ENCODE measurements at regions not wholly inside any gene's neighbourhood (a gene's known extent, or its start where the extent isn't known, plus 50 kb on each side); places are given as distances from the start of the nearest gene placed in this dataset.
"Not testable (repeated sequence)": the region's sequence is repeated elsewhere in the genome, so short reads cannot be mapped to it uniquely, and the experiment has no call there.

- no peaks in the 10 kb centered on the region for H3K27me3 ChIP-seq (ENCODE audit: insufficient read depth, low read depth)
- ChIA-PET POLR2A (ENCODE audit: unreplicated experiment) (no interaction called here), CTCF (no interaction called here)
- H3K79me2 ChIP-seq (ENCODE audit: low read depth) = no peaks in the 10 kb centered on the region
- H3K9me3 ChIP-seq (ENCODE audit: insufficient read depth, low read depth) = no peaks in the 10 kb centered on the region
- no peak overlapping the region for H3K4me2 ChIP-seq
- DNase-seq = no peak
- no peaks in the 10 kb centered on the region for H3K9me2 ChIP-seq (ENCODE audit: insufficient read depth)
- no peaks in the 10 kb centered on the region for H3K4me1 ChIP-seq (replicated peaks; ENCODE audit: insufficient read depth)
- BruUV-seq (replicated peaks) = no TSS peak
- no peaks in the 10 kb centered on the region for H3K36me3 ChIP-seq (ENCODE audit: low read depth)
- TF ChIP-seq, protein P1, sequence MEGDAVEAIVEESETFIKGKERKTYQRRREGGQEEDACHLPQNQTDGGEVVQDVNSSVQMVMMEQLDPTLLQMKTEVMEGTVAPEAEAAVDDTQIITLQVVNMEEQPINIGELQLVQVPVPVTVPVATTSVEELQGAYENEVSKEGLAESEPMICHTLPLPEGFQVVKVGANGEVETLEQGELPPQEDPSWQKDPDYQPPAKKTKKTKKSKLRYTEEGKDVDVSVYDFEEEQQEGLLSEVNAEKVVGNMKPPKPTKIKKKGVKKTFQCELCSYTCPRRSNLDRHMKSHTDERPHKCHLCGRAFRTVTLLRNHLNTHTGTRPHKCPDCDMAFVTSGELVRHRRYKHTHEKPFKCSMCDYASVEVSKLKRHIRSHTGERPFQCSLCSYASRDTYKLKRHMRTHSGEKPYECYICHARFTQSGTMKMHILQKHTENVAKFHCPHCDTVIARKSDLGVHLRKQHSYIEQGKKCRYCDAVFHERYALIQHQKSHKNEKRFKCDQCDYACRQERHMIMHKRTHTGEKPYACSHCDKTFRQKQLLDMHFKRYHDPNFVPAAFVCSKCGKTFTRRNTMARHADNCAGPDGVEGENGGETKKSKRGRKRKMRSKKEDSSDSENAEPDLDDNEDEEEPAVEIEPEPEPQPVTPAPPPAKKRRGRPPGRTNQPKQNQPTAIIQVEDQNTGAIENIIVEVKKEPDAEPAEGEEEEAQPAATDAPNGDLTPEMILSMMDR (conservative IDR thresholded peaks at IDR 0.05) = no peak
- no peak for TF ChIP-seq EZH2 (IDR thresholded peaks at IDR 0.05; ENCODE audit: low read depth)
- no peaks in the 10 kb centered on the region for H4K20me1 ChIP-seq (ENCODE audit: insufficient read depth)
- H2AFZ ChIP-seq = no peak overlapping the region
- no peaks in the 10 kb centered on the region for H3F3A ChIP-seq (ENCODE audit: insufficient read depth, low read depth)
- no peak overlapping the region for H3K27ac ChIP-seq
- no peak overlapping the region for H3K4me3 ChIP-seq
- intact Hi-C loops (cut with micrococcal nuclease; ENCODE audit: unreplicated experiment) = no loop called here
These were observed 637.2 kb upstream of the ITGA1 start for GRCh38 chr5:52150501-52150900.

DNA sequence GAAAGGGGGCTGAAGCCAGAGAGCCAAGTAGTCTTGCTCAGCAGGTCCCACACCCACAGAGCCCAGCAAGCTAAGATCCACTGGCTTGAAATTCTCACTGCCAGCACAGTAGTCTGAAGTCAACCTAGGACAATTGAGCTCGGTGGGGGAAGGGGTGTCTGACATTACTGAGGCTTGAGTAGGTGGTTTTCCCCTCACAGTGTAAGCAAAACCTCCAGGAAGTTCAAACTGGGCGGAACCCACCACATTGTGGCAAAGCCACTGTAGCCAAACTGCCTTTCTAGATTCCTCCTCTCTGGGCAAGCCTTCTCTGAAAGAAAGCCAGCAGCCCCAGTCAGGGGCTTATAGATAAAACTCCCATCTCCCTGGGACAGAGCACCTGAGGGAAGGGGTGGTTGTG is 630.9 kb upstream of the ITGA1 start:
- H3K27me3 ChIP-seq (ENCODE audit: insufficient read depth, low read depth); POLR2A ChIA-PET (ENCODE audit: unreplicated experiment); H4K20me1 ChIP-seq (ENCODE audit: insufficient read depth); H3K4me1 ChIP-seq (replicated peaks; ENCODE audit: insufficient read depth); H3K27ac ChIP-seq; DNase-seq; H3F3A ChIP-seq (ENCODE audit: insufficient read depth, low read depth); CTCF ChIA-PET; H3K4me2 ChIP-seq; intact Hi-C loops (cut with micrococcal nuclease; ENCODE audit: unreplicated experiment); H3K36me3 ChIP-seq (ENCODE audit: low read depth); H3K79me2 ChIP-seq (ENCODE audit: low read depth); H3K9me2 ChIP-seq (ENCODE audit: insufficient read depth); H3K9me3 ChIP-seq (ENCODE audit: insufficient read depth, low read depth); BruUV-seq (replicated peaks); H3K4me3 ChIP-seq; H2AFZ ChIP-seq: not testable (repeated sequence)

DNA sequence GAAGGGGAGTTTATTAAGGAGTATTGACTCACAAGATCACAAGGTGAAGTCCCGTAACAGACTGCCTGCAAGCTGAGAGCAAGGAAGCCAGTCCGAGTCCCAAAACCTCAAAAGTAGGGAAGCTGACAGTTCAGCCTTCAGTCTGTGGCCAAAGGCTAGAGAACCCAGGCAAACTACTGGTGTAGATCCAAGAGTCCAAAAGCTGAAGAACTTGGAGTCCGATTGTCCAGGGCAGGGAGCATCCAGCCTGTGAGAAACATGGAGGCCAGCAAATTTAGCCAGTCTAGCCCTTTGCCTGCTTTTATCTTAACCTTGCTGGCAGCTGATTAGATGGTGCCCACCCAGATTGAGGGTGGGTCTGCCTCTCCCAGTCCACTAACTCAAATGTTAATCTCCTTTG is 621.9 kb upstream of the ITGA1 start:
- DNase-seq; H3F3A ChIP-seq (ENCODE audit: insufficient read depth, low read depth); H3K4me2 ChIP-seq; intact Hi-C loops (cut with micrococcal nuclease; ENCODE audit: unreplicated experiment); BruUV-seq (replicated peaks); H3K36me3 ChIP-seq (ENCODE audit: low read depth); H3K27me3 ChIP-seq (ENCODE audit: insufficient read depth, low read depth); H3K9me3 ChIP-seq (ENCODE audit: insufficient read depth, low read depth); H3K4me3 ChIP-seq; H3K4me1 ChIP-seq (replicated peaks; ENCODE audit: insufficient read depth); CTCF ChIA-PET; POLR2A ChIA-PET (ENCODE audit: unreplicated experiment); H3K9me2 ChIP-seq (ENCODE audit: insufficient read depth); H2AFZ ChIP-seq; H3K27ac ChIP-seq; H4K20me1 ChIP-seq (ENCODE audit: insufficient read depth); H3K79me2 ChIP-seq (ENCODE audit: low read depth): not testable (repeated sequence)

GRCh38 chr5:52173133-52173532 is 614.6 kb upstream of the ITGA1 start:
- no peak for TF ChIP-seq EZH2 (IDR thresholded peaks at IDR 0.05; ENCODE audit: low read depth)
- TF ChIP-seq, protein P1 (conservative IDR thresholded peaks at IDR 0.05) = no peak
- Histone ChIP-seq H3F3A (ENCODE audit: insufficient read depth, low read depth) (no peaks in the 10 kb centered on the region), H3K36me3 (ENCODE audit: low read depth) (no peaks in the 10 kb centered on the region), H3K4me3 (no peak overlapping the region), H3K4me2 (no peak overlapping the region), H4K20me1 (ENCODE audit: insufficient read depth) (peaks cover 3% of the 10 kb centered on the region; the same call in 1 of the 2 replicates), H2AFZ (no peak overlapping the region), H3K27me3 (ENCODE audit: insufficient read depth, low read depth) (no peaks in the 10 kb centered on the region), H3K9me2 (ENCODE audit: insufficient read depth) (no peaks in the 10 kb centered on the region), H3K4me1 (replicated peaks; ENCODE audit: insufficient read depth) (no peaks in the 10 kb centered on the region), H3K79me2 (ENCODE audit: low read depth) (no peaks in the 10 kb centered on the region), H3K27ac (no peak overlapping the region), H3K9me3 (ENCODE audit: insufficient read depth, low read depth) (no peaks in the 10 kb centered on the region)
- ChIA-PET CTCF (no interaction called here), POLR2A (ENCODE audit: unreplicated experiment) (no interaction called here)
- DNase-seq = no peak
- BruUV-seq (replicated peaks) = no TSS peak
- intact Hi-C loops (cut with micrococcal nuclease; ENCODE audit: unreplicated experiment) = no loop called here

Measured in PC-9 (cell line).